ENCODE measurements at regions not wholly inside any gene's neighbourhood (a gene's known extent, or its start where the extent isn't known, plus 50 kb on each side); places are given as distances from the start of the nearest gene placed in this dataset.

- H3K27ac Mint-ChIP-seq (ENCODE audit: unreplicated experiment): no peak overlapping the region
- no peaks in the 10 kb centered on the region for H3K36me3 Mint-ChIP-seq (ENCODE audit: unreplicated experiment)
- H3K27me3 Mint-ChIP-seq (ENCODE audit: unreplicated experiment): no peaks in the 10 kb centered on the region
- no peak for TF ChIP-seq CTCF (IDR thresholded peaks at IDR 0.05; ENCODE audit: partially characterized antibody, unreplicated experiment)
- no peaks in the 10 kb centered on the region for H3K4me1 Mint-ChIP-seq (ENCODE audit: low read depth, unreplicated experiment)
- H3K4me3 Mint-ChIP-seq (ENCODE audit: unreplicated experiment): no peak overlapping the region
- DNase-seq: no peak
- H3K9me3 Mint-ChIP-seq (ENCODE audit: unreplicated experiment): no peaks in the 10 kb centered on the region
Observed at GRCh38 chr12:114254998-114255397, 150.9 kb downstream of the TBX5 start.

GRCh38 chr12:114253976-114254778 lies 151.8 kb downstream of the TBX5 start:
- no peak for DNase-seq
- no peaks in the 10 kb centered on the region for H3K9me3 Mint-ChIP-seq (ENCODE audit: unreplicated experiment)

DNA sequence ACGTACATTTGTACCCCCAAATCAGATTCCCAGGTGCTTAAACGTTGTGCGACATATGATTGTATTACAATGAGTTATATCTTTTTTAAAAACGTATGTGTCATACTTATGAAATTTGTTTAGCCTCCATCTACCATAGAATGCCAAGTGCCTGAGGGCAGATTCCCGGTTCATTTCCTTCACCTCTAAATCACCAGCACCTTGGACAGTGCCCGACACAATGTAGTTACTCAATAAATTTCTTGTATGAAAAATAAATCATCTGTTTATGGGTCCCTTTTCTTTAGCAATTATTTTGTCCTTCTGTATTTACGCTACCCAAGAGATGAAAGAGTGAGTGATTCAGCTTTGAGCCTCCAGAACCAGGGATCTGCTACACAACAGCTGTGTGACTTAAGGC lies 157.4 kb downstream of the TBX5 start:
- Mint-ChIP-seq H3K36me3 (ENCODE audit: unreplicated experiment) (no peaks in the 10 kb centered on the region), H3K4me3 (ENCODE audit: unreplicated experiment) (no peak overlapping the region), H3K27ac (ENCODE audit: unreplicated experiment) (no peak overlapping the region), H3K9me3 (ENCODE audit: unreplicated experiment) (no peaks in the 10 kb centered on the region), H3K4me1 (ENCODE audit: low read depth, unreplicated experiment) (peaks cover 4% of the 10 kb centered on the region), H3K27me3 (ENCODE audit: unreplicated experiment) (peaks cover 1% of the 10 kb centered on the region)
- TF ChIP-seq CTCF (IDR thresholded peaks at IDR 0.05; ENCODE audit: partially characterized antibody, unreplicated experiment): no peak
- DNase-seq: no peak

More at GRCh38 chr12:114253976-114254778, 151.8 kb downstream of the TBX5 start:
- H3K4me3 Mint-ChIP-seq (ENCODE audit: unreplicated experiment): no peak overlapping the region
- no peak overlapping the region for H3K27ac Mint-ChIP-seq (ENCODE audit: unreplicated experiment)
- H3K4me1 Mint-ChIP-seq (ENCODE audit: low read depth, unreplicated experiment): no peaks in the 10 kb centered on the region
- no peaks in the 10 kb centered on the region for H3K27me3 Mint-ChIP-seq (ENCODE audit: unreplicated experiment)
- TF ChIP-seq CTCF (IDR thresholded peaks at IDR 0.05; ENCODE audit: partially characterized antibody, unreplicated experiment): no peak
- no peaks in the 10 kb centered on the region for H3K36me3 Mint-ChIP-seq (ENCODE audit: unreplicated experiment)

GRCh38 chr12:114245555-114245954 lies 160.4 kb downstream of the TBX5 start:
- Mint-ChIP-seq H3K4me3 (ENCODE audit: unreplicated experiment) (no peak overlapping the region), H3K27ac (ENCODE audit: unreplicated experiment) (no peak overlapping the region), H3K4me1 (ENCODE audit: low read depth, unreplicated experiment) (peaks cover 4% of the 10 kb centered on the region), H3K9me3 (ENCODE audit: unreplicated experiment) (no peaks in the 10 kb centered on the region), H3K27me3 (ENCODE audit: unreplicated experiment) (peaks cover 1% of the 10 kb centered on the region), H3K36me3 (ENCODE audit: unreplicated experiment) (no peaks in the 10 kb centered on the region)
- TF ChIP-seq CTCF (IDR thresholded peaks at IDR 0.05; ENCODE audit: partially characterized antibody, unreplicated experiment): no peak
- no peak for DNase-seq

DNA sequence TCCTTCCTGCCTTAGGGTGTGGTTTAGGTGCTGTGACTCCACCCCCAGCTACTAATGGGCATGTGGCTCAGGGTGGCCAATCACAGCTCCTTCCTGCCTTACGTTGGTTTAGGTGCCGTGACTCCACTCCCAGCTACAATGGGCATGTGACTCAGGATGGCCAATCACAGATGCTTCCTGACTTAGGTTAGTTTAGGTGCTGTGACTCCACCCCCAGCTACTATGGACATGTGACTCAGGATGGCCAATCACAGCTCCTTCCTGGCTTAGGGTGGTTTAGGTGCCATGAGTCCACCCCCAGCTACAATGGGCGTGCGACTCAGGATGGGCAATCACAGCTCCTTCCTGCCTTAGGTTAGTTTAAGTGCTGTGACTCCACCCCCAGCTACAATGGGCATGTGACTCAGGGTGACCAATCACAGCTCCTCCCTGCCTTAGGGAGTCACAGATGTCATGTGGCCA lies 163.9 kb downstream of the TBX5 start:
- DNase-seq: no peak
- Mint-ChIP-seq H3K36me3 (ENCODE audit: unreplicated experiment) (no peaks in the 10 kb centered on the region), H3K4me1 (ENCODE audit: low read depth, unreplicated experiment) (peaks cover 15% of the 10 kb centered on the region), H3K27ac (ENCODE audit: unreplicated experiment) (no peak overlapping the region), H3K9me3 (ENCODE audit: unreplicated experiment) (no peaks in the 10 kb centered on the region), H3K4me3 (ENCODE audit: unreplicated experiment) (no peak overlapping the region), H3K27me3 (ENCODE audit: unreplicated experiment) (no peaks in the 10 kb centered on the region)
- TF ChIP-seq CTCF (IDR thresholded peaks at IDR 0.05; ENCODE audit: partially characterized antibody, unreplicated experiment): no peak
